ENCODE measurements at regions not wholly inside any gene's neighbourhood (a gene's known extent, or its start where the extent isn't known, plus 50 kb on each side); places are given as distances from the start of the nearest gene placed in this dataset.

GRCh38 chr1:181971424-181971823, 90.1 kb downstream of the ZNF648 start:
- TF ChIP-seq CTCF (IDR thresholded peaks at IDR 0.05; ENCODE audit: low read length): no peak
- TF ChIP-seq EZH2 (optimal IDR thresholded peaks at IDR 0.05; ENCODE audit: low read depth, low read length): no peak

Data from MM.1S (cell line).